ENCODE measurements at regions not wholly inside any gene's neighbourhood (a gene's known extent, or its start where the extent isn't known, plus 50 kb on each side); places are given as distances from the start of the nearest gene placed in this dataset.

- Histone ChIP-seq H2BK5ac (ENCODE audit: low read depth, low read length) (no peak overlapping the region), H3K79me2 (ENCODE audit: control insufficient read depth in 1 of 2, insufficient read depth in 2 of 2, low read length in 2 of 2) (no peaks in the 10 kb centered on the region), H2BK120ac (replicated peaks; ENCODE audit: low read depth, low read length) (no peak overlapping the region), H3K4ac (replicated peaks; ENCODE audit: insufficient read length, low read depth, low read length) (no peak overlapping the region), H4K5ac (ENCODE audit: insufficient read length, low read depth, low read length) (no peak overlapping the region), H2BK20ac (ENCODE audit: low read length) (no peak overlapping the region), H3K4me2 (ENCODE audit: insufficient read depth in 1 of 2, low read depth in 2 of 2, low read length in 2 of 2) (no peak overlapping the region), H3K23ac (ENCODE audit: insufficient read length) (no peak overlapping the region), H4K8ac (ENCODE audit: extremely low read depth, insufficient read depth, low read length) (no peak overlapping the region), H3K79me1 (ENCODE audit: low read depth, low read length) (no peaks in the 10 kb centered on the region), H3K18ac (ENCODE audit: extremely low read depth, low read length) (no peak overlapping the region), H3K4me3 (ENCODE audit: extremely low read depth in 1 of 4, insufficient read depth in 2 of 4, low read depth in 3 of 4, low read length in 4 of 4) (no peak overlapping the region), H2AFZ (ENCODE audit: low read length) (no peak overlapping the region), H3K23me2 (ENCODE audit: low read depth, low read length) (peaks cover 8% of the 10 kb centered on the region; the same call in 1 of the 2 replicates), H3K9ac (replicated peaks in 1 of 4; ENCODE audit: extremely low read depth in 1 of 4, low read depth in 3 of 4, low read length in 3 of 4) (no peak overlapping the region), H3K36me3 (ENCODE audit: control insufficient read depth in 2 of 4, insufficient read depth in 4 of 4, low read length in 3 of 4) (no peaks in the 10 kb centered on the region), H4K91ac (replicated peaks; ENCODE audit: insufficient read length, low read length) (no peak overlapping the region), H2AK5ac (ENCODE audit: low read depth, low read length) (no peak overlapping the region), H3K27me3 (replicated peaks in 1 of 4; ENCODE audit: control insufficient read depth in 3 of 4, extremely low read depth in 1 of 4, insufficient read depth in 3 of 4, low read length in 3 of 4) (no peaks in the 10 kb centered on the region), H3K27ac (ENCODE audit: low read depth, low read length) (no peak overlapping the region), H2BK15ac (ENCODE audit: low read length) (no peak overlapping the region), H3K14ac (ENCODE audit: insufficient read length) (no peak overlapping the region), H2BK12ac (ENCODE audit: low read depth, low read length) (no peak overlapping the region), H3K56ac (replicated peaks; ENCODE audit: insufficient read length, low read depth, low read length) (no peak overlapping the region), H3K9me3 (ENCODE audit: insufficient read depth in 2 of 2, low read depth in 1 of 2, low read length in 1 of 2) (peaks cover 0 to 10% of the 10 kb centered on the region in 2 experiments; a peak in 2 of 4 replicates), H3K4me1 (replicated peaks in 1 of 4; ENCODE audit: control insufficient read depth in 3 of 4, insufficient read depth in 4 of 4, low read length in 3 of 4) (no peaks in the 10 kb centered on the region), H4K20me1 (replicated peaks in 1 of 2; ENCODE audit: control insufficient read depth in 1 of 2, insufficient read depth in 2 of 2, low read length in 2 of 2) (no peaks in the 10 kb centered on the region)
- FAIRE-seq (no peak), DNase-seq (ENCODE audit: low read depth in 1 of 2, low spot score in 2 of 2) (no peak)
- WGBS, 2 experiments (ENCODE audit: extremely low coverage in 1 of 2, insufficient coverage in 1 of 2, insufficient read length in 1 of 2, insufficient replicate concordance in 2 of 2, low coverage in 1 of 2, low lambda C conversion rate in 2 of 2, missing lambda C conversion rate in 1 of 2) = 91% methylated on average over 11 of the region's 11 CpGs; no CpG with 5 or more reads in 1 of the 2 experiments
- CTCF ChIA-PET (ENCODE audit: partially characterized antibody) = interaction anchor here (1.1 to 1.2 kb wide), 2 partner anchors 15 to 167 kb away, joined by 3 to 4 read pairs; no protein-coding TSS in a partner anchor
- POLR2A ChIA-PET (ENCODE audit: partially characterized antibody) = no interaction called here
- TF ChIP-seq BRCA1 (IDR thresholded peaks at IDR 0.05; ENCODE audit: low read depth, low read length) = no peak
- no peak for TF ChIP-seq PHF8 (conservative IDR thresholded peaks at IDR 0.05; ENCODE audit: low read depth, low read length)
- no peak for TF ChIP-seq MAFK (IDR thresholded peaks at IDR 0.05; ENCODE audit: low read depth, low read length)
- no peak for TF ChIP-seq SUZ12 (IDR thresholded peaks at IDR 0.05; ENCODE audit: low read length)
- TF ChIP-seq TEAD4 (IDR thresholded peaks at IDR 0.05; ENCODE audit: low read depth, low read length) = no peak
- TF ChIP-seq ASH2L (IDR thresholded peaks at IDR 0.05; ENCODE audit: low read length) = no peak
- no peak for TF ChIP-seq EGR1 (IDR thresholded peaks at IDR 0.05; ENCODE audit: borderline replicate concordance, low read depth, low read length)
- no peak for TF ChIP-seq HDAC6 (IDR thresholded peaks at IDR 0.05; ENCODE audit: low read depth, low read length)
- TF ChIP-seq HDAC2 (IDR thresholded peaks at IDR 0.05; ENCODE audit: borderline replicate concordance in 1 of 2, low read depth in 2 of 2, low read length in 2 of 2) = no peak
Measured at GRCh38 chr15:100705841-100706240, 103.5 kb downstream of the ASB7 start.

All from H1 (cell line).